ENCODE measurements at regions not wholly inside any gene's neighbourhood (a gene's known extent, or its start where the extent isn't known, plus 50 kb on each side); places are given as distances from the start of the nearest gene placed in this dataset.

GRCh38 chr3:178456621-178457285, 79.5 kb upstream of the KCNMB2 start:
- peak in 1 of 2 donors; percentile 28 for DNase-seq (ENCODE audit: low read depth in 1 of 2, low spot score in 1 of 2)
- Histone ChIP-seq H3K4me1 (ENCODE audit: low read depth) (no peaks in the 10 kb centered on the region), H3K27me3 (no peaks in the 10 kb centered on the region), H3K9me3 (ENCODE audit: low read depth) (no peaks in the 10 kb centered on the region), H3K27ac (no peak overlapping the region), H3K36me3 (no peaks in the 10 kb centered on the region), H3K4me3 (no peak overlapping the region)
- no peak for TF ChIP-seq CTCF (IDR thresholded peaks at IDR 0.05; ENCODE audit: low read depth, low read length)

- Histone ChIP-seq H3K27me3 (no peaks in the 10 kb centered on the region), H3K4me3 (no peak overlapping the region), H3K4me1 (ENCODE audit: low read depth) (no peaks in the 10 kb centered on the region), H3K9me3 (ENCODE audit: low read depth) (no peaks in the 10 kb centered on the region), H3K36me3 (no peaks in the 10 kb centered on the region), H3K27ac (no peak overlapping the region)
- DNase-seq (ENCODE audit: low read depth in 1 of 2, low spot score in 1 of 2), result no peak
- no peak for TF ChIP-seq CTCF (IDR thresholded peaks at IDR 0.05; ENCODE audit: low read depth, low read length)
Measured at GRCh38 chr3:178457511-178457910, 78.7 kb upstream of the KCNMB2 start.

GRCh38 chr3:178458313-178459037, 77.8 kb upstream of the KCNMB2 start:
- H3K36me3 ChIP-seq, result no peaks in the 10 kb centered on the region
- no peak overlapping the region for H3K4me3 ChIP-seq
- H3K27ac ChIP-seq, result no peak overlapping the region
- no peaks in the 10 kb centered on the region for H3K9me3 ChIP-seq (ENCODE audit: low read depth)
- no peaks in the 10 kb centered on the region for H3K27me3 ChIP-seq
- no peaks in the 10 kb centered on the region for H3K4me1 ChIP-seq (ENCODE audit: low read depth)
- no peak for TF ChIP-seq CTCF (IDR thresholded peaks at IDR 0.05; ENCODE audit: low read depth, low read length)
- no peak for DNase-seq (ENCODE audit: low read depth in 1 of 2, low spot score in 1 of 2)

GRCh38 chr3:178459038-178459410, 77.2 kb upstream of the KCNMB2 start:
- no peaks in the 10 kb centered on the region for H3K4me1 ChIP-seq (ENCODE audit: low read depth)
- H3K9me3 ChIP-seq (ENCODE audit: low read depth), result no peaks in the 10 kb centered on the region
- TF ChIP-seq CTCF (IDR thresholded peaks at IDR 0.05; ENCODE audit: low read depth, low read length), result no peak
- no peaks in the 10 kb centered on the region for H3K36me3 ChIP-seq
- no peak overlapping the region for H3K4me3 ChIP-seq
- no peak for DNase-seq (ENCODE audit: low read depth in 1 of 2, low spot score in 1 of 2)
- H3K27me3 ChIP-seq, result no peaks in the 10 kb centered on the region
- no peak overlapping the region for H3K27ac ChIP-seq

- no peaks in the 10 kb centered on the region for H3K27me3 ChIP-seq
- H3K4me3 ChIP-seq, result no peak overlapping the region
- H3K36me3 ChIP-seq, result no peaks in the 10 kb centered on the region
- no peak overlapping the region for H3K27ac ChIP-seq
- no peak for DNase-seq (ENCODE audit: low read depth in 1 of 2, low spot score in 1 of 2)
- no peak for TF ChIP-seq CTCF (IDR thresholded peaks at IDR 0.05; ENCODE audit: low read depth, low read length)
- no peaks in the 10 kb centered on the region for H3K9me3 ChIP-seq (ENCODE audit: low read depth)
- no peaks in the 10 kb centered on the region for H3K4me1 ChIP-seq (ENCODE audit: low read depth)
Measured at GRCh38 chr3:178465260-178466180, 70.7 kb upstream of the KCNMB2 start.
